ENCODE measurements at regions not wholly inside any gene's neighbourhood (a gene's known extent, or its start where the extent isn't known, plus 50 kb on each side); places are given as distances from the start of the nearest gene placed in this dataset.

DNA sequence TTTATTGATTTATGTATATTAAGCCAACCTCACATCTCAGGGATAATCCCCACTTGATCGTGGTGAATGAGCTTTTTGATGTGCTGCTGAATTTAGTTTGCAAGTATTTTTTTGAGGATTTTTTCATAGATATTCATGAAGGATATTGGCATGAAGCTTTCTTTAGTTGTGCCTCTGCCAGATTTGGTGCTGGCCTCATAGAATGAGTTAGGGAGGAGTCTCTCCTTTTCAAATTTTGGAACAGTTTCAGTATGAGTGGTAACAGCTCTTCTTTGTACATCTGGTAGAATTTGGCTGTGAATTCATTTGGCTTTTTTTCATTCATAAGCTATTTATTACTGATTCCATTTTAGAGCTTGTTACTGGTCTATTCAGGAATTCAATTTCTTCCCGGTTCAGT, 197.2 kb upstream of the NDST4 start:
- TF ChIP-seq, protein P1, sequence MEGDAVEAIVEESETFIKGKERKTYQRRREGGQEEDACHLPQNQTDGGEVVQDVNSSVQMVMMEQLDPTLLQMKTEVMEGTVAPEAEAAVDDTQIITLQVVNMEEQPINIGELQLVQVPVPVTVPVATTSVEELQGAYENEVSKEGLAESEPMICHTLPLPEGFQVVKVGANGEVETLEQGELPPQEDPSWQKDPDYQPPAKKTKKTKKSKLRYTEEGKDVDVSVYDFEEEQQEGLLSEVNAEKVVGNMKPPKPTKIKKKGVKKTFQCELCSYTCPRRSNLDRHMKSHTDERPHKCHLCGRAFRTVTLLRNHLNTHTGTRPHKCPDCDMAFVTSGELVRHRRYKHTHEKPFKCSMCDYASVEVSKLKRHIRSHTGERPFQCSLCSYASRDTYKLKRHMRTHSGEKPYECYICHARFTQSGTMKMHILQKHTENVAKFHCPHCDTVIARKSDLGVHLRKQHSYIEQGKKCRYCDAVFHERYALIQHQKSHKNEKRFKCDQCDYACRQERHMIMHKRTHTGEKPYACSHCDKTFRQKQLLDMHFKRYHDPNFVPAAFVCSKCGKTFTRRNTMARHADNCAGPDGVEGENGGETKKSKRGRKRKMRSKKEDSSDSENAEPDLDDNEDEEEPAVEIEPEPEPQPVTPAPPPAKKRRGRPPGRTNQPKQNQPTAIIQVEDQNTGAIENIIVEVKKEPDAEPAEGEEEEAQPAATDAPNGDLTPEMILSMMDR (IDR thresholded peaks at IDR 0.05), result no peak
- no peak for TF ChIP-seq POLR2A (IDR thresholded peaks at IDR 0.05)
